ENCODE measurements at regions not wholly inside any gene's neighbourhood (a gene's known extent, or its start where the extent isn't known, plus 50 kb on each side); places are given as distances from the start of the nearest gene placed in this dataset.

DNA sequence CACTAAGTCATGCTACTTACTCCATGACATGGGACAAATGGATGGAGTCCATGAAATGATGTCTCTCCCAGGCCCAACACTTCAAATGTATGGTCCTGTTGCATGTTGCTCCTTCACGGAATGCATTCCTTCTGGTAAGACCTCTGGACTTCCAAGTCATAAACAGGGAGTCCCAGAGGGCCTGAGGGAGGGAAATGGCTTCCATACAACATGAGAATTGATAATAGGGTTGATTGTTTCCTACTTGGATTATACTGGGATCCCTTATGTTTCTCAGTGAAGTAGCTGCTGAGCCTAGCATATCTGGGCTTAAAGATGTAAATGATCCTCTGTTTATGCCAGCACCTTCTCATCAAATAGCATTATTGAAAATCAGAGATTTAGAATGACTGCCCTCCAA is 104.2 kb upstream of the MAGI3 start:
- no peak overlapping the region for H3K27ac ChIP-seq
- H3K27me3 ChIP-seq = no peaks in the 10 kb centered on the region
- no peak for DNase-seq
- no peaks in the 10 kb centered on the region for H3K9me3 ChIP-seq
- H3K4me1 ChIP-seq = no peaks in the 10 kb centered on the region
- no peak overlapping the region for H3K4me3 ChIP-seq
- TF ChIP-seq, protein P1, sequence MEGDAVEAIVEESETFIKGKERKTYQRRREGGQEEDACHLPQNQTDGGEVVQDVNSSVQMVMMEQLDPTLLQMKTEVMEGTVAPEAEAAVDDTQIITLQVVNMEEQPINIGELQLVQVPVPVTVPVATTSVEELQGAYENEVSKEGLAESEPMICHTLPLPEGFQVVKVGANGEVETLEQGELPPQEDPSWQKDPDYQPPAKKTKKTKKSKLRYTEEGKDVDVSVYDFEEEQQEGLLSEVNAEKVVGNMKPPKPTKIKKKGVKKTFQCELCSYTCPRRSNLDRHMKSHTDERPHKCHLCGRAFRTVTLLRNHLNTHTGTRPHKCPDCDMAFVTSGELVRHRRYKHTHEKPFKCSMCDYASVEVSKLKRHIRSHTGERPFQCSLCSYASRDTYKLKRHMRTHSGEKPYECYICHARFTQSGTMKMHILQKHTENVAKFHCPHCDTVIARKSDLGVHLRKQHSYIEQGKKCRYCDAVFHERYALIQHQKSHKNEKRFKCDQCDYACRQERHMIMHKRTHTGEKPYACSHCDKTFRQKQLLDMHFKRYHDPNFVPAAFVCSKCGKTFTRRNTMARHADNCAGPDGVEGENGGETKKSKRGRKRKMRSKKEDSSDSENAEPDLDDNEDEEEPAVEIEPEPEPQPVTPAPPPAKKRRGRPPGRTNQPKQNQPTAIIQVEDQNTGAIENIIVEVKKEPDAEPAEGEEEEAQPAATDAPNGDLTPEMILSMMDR (IDR thresholded peaks at IDR 0.05) = no peak
- TF ChIP-seq POLR2A (IDR thresholded peaks at IDR 0.05) = no peak
- H3K36me3 ChIP-seq = no peaks in the 10 kb centered on the region

DNA sequence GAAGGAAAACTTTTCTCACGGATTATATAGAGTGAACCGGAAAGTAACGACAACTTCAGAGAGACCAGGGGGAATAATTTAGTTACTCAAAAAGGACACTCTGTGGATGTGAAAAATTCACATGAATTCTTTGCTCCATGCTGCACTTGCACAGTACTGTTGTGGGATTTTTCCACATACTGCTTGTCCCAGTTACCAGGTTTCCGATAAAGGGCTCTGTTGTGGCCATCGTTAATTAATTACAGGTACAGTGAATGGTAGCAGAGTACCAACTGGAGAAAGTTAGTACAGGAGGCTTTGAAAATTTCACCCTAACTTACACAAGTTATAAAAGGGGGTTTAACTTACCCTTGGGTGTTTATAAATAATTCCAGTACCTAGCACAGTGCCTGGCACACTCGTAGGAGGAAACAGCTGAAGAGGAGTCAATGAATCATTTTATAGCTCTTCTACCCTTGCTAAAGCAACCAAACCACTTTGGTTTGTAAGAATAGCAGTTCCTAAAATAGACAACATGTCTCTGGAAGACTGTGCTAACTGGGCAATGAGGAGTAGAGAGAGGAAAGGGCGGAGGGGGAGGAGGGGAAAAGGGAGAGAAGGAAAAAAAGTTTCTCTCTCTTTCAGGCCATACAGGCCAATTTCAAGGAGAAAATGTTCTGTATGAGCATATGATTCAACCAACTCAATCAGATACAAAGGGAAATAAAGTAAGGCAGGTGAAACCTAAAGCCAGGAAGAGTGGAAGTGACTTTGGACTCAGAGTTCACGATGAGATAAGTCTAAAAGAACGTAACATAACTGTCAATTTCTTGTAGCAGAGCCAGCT is 98.3 kb upstream of the MAGI3 start:
- Histone ChIP-seq H3K9me3 (no peaks in the 10 kb centered on the region), H3K27me3 (no peaks in the 10 kb centered on the region), H3K4me1 (no peaks in the 10 kb centered on the region), H3K36me3 (no peaks in the 10 kb centered on the region), H3K4me3 (no peak overlapping the region), H3K27ac (peak overlapping the region in 3 of 4 donors; percentile 49 to 84 (median 72))
- DNase-seq = no peak
- TF ChIP-seq, protein P1 (IDR thresholded peaks at IDR 0.05) = no peak
- TF ChIP-seq POLR2A (IDR thresholded peaks at IDR 0.05) = no peak

DNA sequence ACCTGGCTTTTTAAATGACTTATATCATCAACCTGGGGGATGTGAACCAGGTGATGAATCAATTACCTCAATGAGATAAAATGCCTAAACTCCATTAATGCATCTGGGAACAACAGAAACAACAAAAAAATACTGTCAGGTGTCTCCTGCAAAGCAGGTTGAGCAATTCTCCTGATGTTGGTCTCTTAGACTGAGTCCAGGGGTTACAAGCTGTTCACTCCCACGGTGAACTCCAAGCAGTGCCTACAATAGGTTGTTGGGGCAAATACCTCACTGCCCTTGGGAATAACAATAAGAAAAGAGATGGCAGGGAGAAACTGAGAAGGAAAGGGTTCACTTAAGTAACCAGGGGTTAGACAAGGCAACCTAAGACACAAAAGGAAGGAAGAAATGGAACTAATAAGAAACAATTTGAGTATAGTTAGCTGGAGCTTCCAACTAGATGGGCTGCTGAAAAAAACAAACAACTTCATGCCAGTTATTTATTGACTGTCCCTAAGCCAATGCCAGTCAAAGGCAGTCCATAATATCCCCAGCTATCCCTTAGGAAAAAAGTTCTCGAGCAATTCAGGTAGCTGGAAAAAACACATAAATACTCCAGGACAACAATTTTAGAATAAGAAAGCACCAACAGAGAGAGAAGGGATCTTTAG is 97.6 kb upstream of the MAGI3 start:
- Histone ChIP-seq H3K4me1 (no peaks in the 10 kb centered on the region), H3K4me3 (no peak overlapping the region), H3K9me3 (no peaks in the 10 kb centered on the region), H3K27me3 (no peaks in the 10 kb centered on the region), H3K27ac (peak overlapping the region in 2 of 4 donors; percentile 72 to 84), H3K36me3 (no peaks in the 10 kb centered on the region)
- DNase-seq = peak in 1 of 3 donors; percentile 60
- TF ChIP-seq, protein P1 (IDR thresholded peaks at IDR 0.05) = no peak
- TF ChIP-seq POLR2A (IDR thresholded peaks at IDR 0.05) = no peak

DNA sequence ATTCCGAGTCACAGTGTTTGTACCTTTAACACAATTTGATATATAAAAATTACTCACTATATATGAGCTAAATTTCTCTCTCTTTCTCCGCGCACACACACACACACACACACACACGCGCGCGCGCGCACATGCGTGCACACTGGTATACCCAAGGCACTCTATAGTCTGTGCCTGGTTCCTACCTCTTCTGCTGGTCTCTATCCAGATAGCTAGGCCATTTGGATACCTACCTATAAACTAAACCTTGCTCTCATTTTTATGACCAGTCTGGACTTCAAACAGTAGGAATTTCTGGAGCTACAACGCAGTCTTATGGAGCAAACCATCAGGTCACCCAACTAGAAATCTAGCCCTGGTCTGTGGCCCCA is 97.1 kb upstream of the MAGI3 start:
- DNase-seq = no peak
- Histone ChIP-seq H3K4me3 (no peak overlapping the region), H3K27me3 (no peaks in the 10 kb centered on the region), H3K36me3 (no peaks in the 10 kb centered on the region), H3K4me1 (no peaks in the 10 kb centered on the region), H3K9me3 (no peaks in the 10 kb centered on the region), H3K27ac (peak overlapping the region in 2 of 4 donors; percentile 72 to 84)
- no peak for TF ChIP-seq POLR2A (IDR thresholded peaks at IDR 0.05)
- TF ChIP-seq, protein P1 (IDR thresholded peaks at IDR 0.05) = no peak

DNA sequence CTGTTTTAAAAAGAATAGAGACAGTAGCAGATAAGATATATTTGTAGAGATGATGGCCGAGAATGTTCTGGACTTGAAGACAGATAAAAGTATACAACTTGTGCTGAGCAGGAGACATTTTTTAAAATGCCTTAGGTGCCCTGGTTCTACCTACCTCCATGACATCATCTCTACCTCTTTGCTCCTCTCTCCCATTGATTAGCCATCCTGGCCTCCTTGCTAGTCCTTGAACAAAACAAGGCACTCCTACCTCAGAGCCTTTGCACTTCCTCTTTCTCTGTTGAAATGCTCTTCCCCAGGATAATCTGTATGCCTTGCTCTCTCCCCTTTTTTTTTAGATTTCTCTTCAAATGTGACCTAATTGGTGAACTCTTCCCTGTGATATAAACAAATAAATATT is 92.6 kb upstream of the MAGI3 start:
- no peaks in the 10 kb centered on the region for H3K9me3 ChIP-seq
- no peaks in the 10 kb centered on the region for H3K4me1 ChIP-seq
- H3K4me3 ChIP-seq = no peak overlapping the region
- H3K27me3 ChIP-seq = no peaks in the 10 kb centered on the region
- no peak for TF ChIP-seq POLR2A (IDR thresholded peaks at IDR 0.05)
- TF ChIP-seq, protein P1 (IDR thresholded peaks at IDR 0.05) = no peak
- no peak overlapping the region for H3K27ac ChIP-seq
- H3K36me3 ChIP-seq = no peaks in the 10 kb centered on the region
- no peak for DNase-seq

Measured in Peyer's patch (tissue), 4 donors.